GM12864 (cell line): ENCODE measurements at regions not wholly inside any gene's neighbourhood (a gene's known extent, or its start where the extent isn't known, plus 50 kb on each side); places are given as distances from the start of the nearest gene placed in this dataset.

Experiments
- DNase-seq: peaks from one replicate; pipeline ENCODE4 v3.0.0-alpha.2; 2011; ENCODE audit warnings: low read depth
- H3K4me3 ChIP-seq: 2 replicates; pipeline ENCODE4 v1.5.1; 2011; ENCODE audit warnings: mild to moderate bottlenecking, low read depth, low read length, control low read depth
- TF ChIP-seq, protein P1 (sequence below): IDR thresholded peaks from 2 replicates; pipeline ENCODE4 v1.5.1; 2011; ENCODE audit warnings: low read depth, mild to moderate bottlenecking, moderate library complexity, low read length, control low read depth, inconsistent platforms; ENCODE audit errors: missing control alignments

DNA sequence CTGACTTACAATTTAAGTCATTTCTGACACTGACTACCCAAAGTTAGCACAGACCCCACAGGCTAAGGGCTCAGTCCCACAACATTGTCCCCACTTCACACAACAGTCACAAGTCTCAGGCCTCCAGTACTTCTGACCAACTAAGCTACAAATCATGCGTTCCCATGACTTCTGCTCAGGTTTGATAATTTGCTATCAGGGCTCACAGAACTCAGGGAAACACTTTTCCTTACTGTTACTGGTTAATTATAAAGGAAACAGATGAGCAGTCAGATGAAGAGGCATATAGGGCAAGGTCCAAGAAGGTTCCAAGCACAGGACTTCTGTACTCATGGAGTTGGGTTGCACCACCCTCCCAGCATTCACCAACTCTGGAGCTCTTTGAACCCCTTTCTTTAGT lies 151.2 kb upstream of the TNR start:
- no peak overlapping the region for H3K4me3 ChIP-seq
- TF ChIP-seq, protein P1, sequence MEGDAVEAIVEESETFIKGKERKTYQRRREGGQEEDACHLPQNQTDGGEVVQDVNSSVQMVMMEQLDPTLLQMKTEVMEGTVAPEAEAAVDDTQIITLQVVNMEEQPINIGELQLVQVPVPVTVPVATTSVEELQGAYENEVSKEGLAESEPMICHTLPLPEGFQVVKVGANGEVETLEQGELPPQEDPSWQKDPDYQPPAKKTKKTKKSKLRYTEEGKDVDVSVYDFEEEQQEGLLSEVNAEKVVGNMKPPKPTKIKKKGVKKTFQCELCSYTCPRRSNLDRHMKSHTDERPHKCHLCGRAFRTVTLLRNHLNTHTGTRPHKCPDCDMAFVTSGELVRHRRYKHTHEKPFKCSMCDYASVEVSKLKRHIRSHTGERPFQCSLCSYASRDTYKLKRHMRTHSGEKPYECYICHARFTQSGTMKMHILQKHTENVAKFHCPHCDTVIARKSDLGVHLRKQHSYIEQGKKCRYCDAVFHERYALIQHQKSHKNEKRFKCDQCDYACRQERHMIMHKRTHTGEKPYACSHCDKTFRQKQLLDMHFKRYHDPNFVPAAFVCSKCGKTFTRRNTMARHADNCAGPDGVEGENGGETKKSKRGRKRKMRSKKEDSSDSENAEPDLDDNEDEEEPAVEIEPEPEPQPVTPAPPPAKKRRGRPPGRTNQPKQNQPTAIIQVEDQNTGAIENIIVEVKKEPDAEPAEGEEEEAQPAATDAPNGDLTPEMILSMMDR = no peak
- DNase-seq = no peak

DNA sequence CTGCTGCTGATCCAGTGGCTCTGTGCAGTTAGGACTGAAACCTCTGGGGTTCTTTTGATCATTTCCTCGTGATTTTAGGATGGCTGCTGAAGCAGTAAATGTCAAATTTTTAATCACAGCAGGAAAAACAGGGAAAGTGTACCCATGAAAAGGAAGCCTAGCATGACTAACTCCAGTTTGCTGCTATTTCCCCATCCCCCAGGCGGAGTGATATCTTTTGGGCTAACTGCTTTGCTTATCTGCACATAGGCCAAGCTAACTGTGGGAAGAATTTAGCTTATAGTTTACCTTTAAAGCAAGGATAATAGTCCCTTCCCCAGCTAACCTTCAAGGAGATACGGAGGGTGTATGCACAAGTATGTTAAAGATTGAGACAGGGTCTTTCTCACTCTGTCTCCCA lies 149.8 kb upstream of the TNR start:
- H3K4me3 ChIP-seq = no peak overlapping the region
- TF ChIP-seq, protein P1 = no peak
- DNase-seq = no peak

DNA sequence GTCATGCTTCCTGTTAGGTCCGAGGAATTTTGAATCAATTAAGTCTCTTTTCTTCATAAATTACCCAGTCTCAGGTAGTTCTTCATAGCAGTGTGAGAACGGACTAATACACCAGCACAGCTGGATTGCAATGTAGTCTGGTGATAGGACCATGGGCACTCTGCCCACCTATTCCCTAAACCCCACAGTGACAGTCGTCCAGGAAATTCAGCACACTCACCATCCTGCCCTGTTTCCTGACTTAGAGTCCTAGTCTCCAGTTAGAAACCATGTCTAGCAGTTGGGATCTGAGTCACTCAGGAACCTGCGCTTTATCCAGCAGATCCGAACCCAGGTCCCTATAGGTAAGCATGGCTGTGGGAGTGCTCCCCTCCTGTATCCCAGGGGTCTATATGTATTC lies 149.3 kb upstream of the TNR start:
- DNase-seq = no peak
- TF ChIP-seq, protein P1 = no peak
- no peak overlapping the region for H3K4me3 ChIP-seq

DNA sequence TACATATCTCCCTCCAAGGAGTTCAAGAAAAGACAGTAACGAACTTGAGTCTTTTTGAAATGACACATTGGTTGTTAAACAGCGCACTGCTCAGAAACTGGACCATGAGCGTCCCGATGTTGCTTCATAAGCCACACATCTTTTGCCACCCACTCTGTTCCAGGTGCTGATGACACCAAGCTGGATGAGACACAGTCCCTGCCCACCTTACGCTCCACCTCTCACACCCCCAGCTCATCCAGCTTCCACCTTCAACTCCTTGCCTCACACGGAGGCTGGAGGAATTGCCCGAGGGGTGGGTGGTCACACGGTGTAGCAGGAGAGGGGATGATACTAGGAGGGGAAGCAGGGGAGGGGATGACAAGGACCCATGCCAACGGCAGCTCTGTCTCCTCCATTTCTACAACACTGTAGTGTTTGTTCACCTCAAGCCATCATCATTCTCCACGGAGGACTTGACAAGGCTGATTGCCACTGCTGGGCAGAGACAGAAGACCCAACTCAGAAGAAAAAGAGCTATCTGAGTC lies 148.5 kb upstream of the TNR start:
- no peak for DNase-seq
- no peak overlapping the region for H3K4me3 ChIP-seq
- TF ChIP-seq, protein P1 = no peak

DNA sequence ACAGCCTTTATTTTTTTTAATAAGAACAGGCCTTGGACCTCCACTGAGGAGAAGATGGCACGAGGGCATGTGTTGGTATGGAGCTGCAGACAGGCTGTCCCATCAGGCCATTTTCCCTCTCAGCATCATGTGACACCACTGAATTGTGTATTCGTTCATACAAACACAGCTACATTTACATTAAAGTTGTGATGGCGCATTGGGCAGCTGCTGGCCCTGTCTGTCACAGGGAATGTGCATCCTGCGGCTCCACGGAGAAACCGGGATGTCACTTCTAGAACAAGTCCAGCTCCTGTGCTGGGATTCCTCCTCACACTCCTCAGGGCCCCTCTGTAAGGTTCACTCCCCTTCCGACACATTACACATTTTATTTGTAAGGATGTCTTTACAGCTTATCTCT lies 147.6 kb upstream of the TNR start:
- no peak for DNase-seq
- TF ChIP-seq, protein P1 = no peak
- no peak overlapping the region for H3K4me3 ChIP-seq

DNA sequence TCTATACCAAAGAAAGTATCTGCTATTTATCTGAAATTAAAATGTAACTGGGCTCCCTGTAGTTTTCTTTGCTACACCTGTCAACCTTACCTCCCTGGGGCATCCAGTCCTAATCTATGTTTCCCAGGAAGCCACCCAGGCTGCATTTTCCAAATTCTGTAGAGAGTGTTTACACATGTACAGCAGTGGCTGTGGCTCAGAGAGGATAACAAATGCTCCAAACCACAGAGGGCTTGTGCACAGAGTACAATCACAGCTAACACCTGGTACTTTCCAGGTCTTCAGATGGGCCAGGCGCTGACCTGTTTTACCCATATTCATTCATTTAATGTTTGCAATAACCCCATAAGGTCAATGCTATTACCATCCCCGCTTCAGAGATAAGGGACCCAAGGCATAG lies 146.5 kb upstream of the TNR start:
- H3K4me3 ChIP-seq = no peak overlapping the region
- TF ChIP-seq, protein P1 = no peak
- no peak for DNase-seq

DNA sequence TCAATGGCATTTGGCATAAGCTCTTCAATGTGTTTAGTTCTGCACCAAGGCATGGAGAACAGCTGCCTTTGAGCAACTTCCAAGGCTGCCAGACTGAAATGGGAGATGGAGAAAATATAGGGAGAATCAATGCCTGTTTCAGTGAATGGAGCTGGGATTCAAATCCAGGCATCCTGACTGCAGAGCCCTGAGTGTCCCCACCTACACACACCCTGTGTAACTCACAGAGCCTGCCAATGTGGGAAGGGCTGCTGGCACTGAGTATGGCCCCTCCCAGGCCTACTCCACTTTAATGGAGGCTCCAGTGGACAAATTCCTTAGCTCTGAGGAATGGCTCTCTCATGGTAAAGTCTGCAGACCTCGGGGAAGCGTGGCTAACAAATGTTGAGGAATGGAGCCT lies 145.6 kb upstream of the TNR start:
- TF ChIP-seq, protein P1 = no peak
- H3K4me3 ChIP-seq = no peak overlapping the region
- no peak for DNase-seq
